Fibroblast of mammary gland (primary cell): ENCODE measurements at regions not wholly inside any gene's neighbourhood (a gene's known extent, or its start where the extent isn't known, plus 50 kb on each side); places are given as distances from the start of the nearest gene placed in this dataset.

Source experiments
- DNase-seq: peaks from one replicate; pipeline ENCODE4 v3.0.0-alpha.2; 2010; ENCODE audit warnings: low read depth
- H3K4me3 ChIP-seq: 2 replicates; pipeline ENCODE4 v1.5.1; 2011; ENCODE audit warnings: low read depth, mild to moderate bottlenecking, low read length, moderate library complexity; ENCODE audit not compliant: control insufficient read depth
- TF ChIP-seq, protein P1 (sequence below): conservative IDR thresholded peaks from 2 replicates; pipeline ENCODE4 v1.5.1; 2011; ENCODE audit warnings: low read depth, low read length, inconsistent platforms; ENCODE audit not compliant: control insufficient read depth, insufficient read depth

- no peak for DNase-seq
- TF ChIP-seq, protein P1, sequence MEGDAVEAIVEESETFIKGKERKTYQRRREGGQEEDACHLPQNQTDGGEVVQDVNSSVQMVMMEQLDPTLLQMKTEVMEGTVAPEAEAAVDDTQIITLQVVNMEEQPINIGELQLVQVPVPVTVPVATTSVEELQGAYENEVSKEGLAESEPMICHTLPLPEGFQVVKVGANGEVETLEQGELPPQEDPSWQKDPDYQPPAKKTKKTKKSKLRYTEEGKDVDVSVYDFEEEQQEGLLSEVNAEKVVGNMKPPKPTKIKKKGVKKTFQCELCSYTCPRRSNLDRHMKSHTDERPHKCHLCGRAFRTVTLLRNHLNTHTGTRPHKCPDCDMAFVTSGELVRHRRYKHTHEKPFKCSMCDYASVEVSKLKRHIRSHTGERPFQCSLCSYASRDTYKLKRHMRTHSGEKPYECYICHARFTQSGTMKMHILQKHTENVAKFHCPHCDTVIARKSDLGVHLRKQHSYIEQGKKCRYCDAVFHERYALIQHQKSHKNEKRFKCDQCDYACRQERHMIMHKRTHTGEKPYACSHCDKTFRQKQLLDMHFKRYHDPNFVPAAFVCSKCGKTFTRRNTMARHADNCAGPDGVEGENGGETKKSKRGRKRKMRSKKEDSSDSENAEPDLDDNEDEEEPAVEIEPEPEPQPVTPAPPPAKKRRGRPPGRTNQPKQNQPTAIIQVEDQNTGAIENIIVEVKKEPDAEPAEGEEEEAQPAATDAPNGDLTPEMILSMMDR, result no peak
- no peak overlapping the region for H3K4me3 ChIP-seq
These were observed 260.4 kb upstream of the MEIS2 start for GRCh38 chr15:37360724-37361123.

- DNase-seq, result no peak
- TF ChIP-seq, protein P1, result no peak
- no peak overlapping the region for H3K4me3 ChIP-seq
These were observed 261.3 kb upstream of the MEIS2 start for GRCh38 chr15:37361621-37362020.

GRCh38 chr15:37362414-37362813, 262.1 kb upstream of the MEIS2 start:
- TF ChIP-seq, protein P1, result no peak
- no peak for DNase-seq
- no peak overlapping the region for H3K4me3 ChIP-seq

DNA sequence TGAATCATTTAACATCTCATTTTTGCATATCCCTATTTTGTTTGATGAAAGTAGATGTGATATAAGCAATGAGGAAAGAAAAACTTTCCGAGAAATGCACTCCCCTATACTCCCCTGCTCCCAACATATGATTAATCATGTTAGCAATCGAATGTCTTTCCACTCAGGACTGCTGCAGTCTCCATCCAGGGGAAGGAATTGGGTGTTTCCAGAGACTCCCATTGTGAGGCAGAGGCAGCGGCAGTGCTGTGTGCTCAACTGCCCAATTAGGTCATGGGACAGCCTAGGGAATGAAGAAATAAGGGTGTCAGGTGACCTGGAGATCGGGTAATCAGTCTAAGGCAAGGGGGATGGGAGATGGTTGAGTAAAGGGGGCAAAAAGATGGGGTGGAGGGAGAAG, 268.6 kb upstream of the MEIS2 start:
- DNase-seq, result no peak
- no peak overlapping the region for H3K4me3 ChIP-seq
- TF ChIP-seq, protein P1, result no peak

DNA sequence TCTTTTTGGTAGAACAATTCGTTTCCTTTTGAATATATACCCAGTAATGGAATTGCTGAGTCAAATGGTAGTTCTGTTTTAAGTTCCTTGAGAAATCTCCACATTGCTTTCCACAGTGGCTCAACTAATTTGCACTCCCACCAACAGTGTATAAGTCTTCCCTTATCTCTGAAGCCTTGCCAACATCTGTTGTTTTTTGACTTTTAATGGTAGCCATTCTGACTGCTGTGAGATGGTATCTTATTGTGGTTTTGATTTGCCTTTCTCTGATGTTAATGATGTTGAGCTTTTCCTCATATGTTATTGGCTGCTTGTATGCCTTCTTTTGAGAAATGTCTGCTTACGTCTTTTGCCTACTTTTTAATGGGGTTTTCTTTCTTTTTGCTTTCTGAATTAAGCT, 270.6 kb upstream of the MEIS2 start:
- no peak overlapping the region for H3K4me3 ChIP-seq
- no peak for DNase-seq
- TF ChIP-seq, protein P1, result no peak

DNA sequence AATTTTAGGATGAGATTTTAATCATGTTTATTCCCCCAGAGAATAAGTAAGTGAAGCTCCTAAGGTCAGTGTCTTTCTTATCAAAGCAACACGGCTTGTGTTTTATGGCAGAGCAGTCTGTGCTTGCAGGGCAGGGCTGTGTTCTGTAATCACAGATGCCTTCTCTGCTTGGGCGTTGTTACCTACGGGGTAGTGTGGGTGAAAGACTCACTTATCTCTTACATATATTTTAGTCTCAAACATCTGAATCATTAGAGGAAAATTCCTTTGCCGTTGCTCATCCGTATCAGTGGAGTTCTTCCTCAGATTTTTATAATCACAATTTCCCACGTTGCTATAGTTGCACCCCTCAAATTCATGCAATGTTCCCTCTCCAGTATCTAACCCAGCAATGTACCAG, 271.7 kb upstream of the MEIS2 start:
- DNase-seq, result no peak
- TF ChIP-seq, protein P1, result no peak
- H3K4me3 ChIP-seq, result no peak overlapping the region

DNA sequence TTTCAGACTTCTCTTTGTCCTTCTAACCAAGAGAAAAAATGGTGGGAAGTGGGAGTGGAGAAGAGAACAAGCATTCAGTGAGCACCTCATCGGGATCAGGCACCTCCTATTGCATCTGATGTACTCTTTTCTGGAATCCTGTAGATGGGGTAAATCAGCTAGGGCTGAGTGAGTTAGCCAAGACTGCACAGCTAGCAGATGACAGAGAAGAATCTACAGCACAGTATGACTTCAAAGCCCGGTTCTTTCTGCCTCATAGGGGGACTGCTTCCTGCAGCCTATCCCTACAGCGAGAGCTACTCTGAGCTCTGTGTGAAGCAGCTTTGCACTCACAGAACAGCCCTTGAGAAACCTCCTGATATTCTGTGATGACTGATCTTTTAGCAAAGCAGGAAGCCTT, 275.2 kb upstream of the MEIS2 start:
- H3K4me3 ChIP-seq, result no peak overlapping the region
- no peak for DNase-seq
- TF ChIP-seq, protein P1, result no peak
